GM13977 (cell line): ENCODE measurements at regions not wholly inside any gene's neighbourhood (a gene's known extent, or its start where the extent isn't known, plus 50 kb on each side); places are given as distances from the start of the nearest gene placed in this dataset.

Source experiments
- DNase-seq: peaks from one replicate; pipeline ENCODE4 v3.0.0; 2012; ENCODE audit warnings: low spot score
- in situ Hi-C: fragments of 300-500 bp; cut with MboI; formaldehyde crosslinking; loops from one replicate; pipeline ENCODE4 v1.12.0; 2022; ENCODE audit warnings: low sequenced_read_pairs, low pct_unique_long_range_greater_than_20kb, mixed read lengths, inconsistent platforms; ENCODE audit not compliant: unreplicated experiment
- TF ChIP-seq, protein P1 (sequence below): IDR thresholded peaks from 2 replicates; pipeline ENCODE4 v1.5.1; 2012; ENCODE audit warnings: mild to moderate bottlenecking, control low read depth; ENCODE audit not compliant: insufficient read depth; ENCODE audit errors: extremely low read depth, missing control alignments

DNA sequence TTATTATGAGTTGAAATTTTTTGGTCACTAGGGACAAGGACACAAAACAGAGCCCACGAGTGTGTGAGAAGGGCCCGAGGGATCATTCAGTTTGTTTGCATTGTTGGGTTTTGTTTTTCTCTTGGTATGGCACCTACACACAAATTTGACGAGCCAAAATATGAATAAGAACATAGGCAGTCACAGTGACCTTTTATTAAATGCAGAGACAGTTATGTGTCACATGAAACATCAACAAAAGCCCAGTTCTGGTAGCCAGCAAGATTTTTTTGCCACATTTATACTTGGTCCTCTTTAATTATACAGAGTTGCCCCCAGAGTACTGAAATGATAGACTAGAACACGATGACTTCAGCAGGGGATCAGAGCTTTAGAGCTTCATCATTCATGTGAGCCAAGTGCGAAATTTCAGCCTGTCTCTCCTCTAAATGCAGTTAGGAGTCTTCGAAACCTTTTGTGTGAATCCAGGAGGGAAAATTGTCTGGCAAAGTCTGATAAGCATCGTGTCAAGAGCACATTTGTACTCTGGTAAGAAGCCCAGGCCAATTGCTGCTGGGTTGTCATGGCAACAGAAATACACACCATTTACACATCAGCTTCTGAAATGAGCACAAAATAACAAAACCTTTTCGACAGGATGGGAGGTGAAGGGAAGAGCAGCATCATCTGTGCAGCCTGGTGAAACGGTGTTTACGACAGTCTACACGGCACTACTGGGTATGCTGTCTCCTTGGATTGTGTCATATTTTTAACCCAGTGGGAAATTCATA, 79.2 kb upstream of the RIPOR2 start:
- TF ChIP-seq, protein P1, sequence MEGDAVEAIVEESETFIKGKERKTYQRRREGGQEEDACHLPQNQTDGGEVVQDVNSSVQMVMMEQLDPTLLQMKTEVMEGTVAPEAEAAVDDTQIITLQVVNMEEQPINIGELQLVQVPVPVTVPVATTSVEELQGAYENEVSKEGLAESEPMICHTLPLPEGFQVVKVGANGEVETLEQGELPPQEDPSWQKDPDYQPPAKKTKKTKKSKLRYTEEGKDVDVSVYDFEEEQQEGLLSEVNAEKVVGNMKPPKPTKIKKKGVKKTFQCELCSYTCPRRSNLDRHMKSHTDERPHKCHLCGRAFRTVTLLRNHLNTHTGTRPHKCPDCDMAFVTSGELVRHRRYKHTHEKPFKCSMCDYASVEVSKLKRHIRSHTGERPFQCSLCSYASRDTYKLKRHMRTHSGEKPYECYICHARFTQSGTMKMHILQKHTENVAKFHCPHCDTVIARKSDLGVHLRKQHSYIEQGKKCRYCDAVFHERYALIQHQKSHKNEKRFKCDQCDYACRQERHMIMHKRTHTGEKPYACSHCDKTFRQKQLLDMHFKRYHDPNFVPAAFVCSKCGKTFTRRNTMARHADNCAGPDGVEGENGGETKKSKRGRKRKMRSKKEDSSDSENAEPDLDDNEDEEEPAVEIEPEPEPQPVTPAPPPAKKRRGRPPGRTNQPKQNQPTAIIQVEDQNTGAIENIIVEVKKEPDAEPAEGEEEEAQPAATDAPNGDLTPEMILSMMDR = no peak
- in situ Hi-C loops = loop anchor here (10.0 to 25.0 kb wide), 2 partner anchors 160 to 303 kb away; partner anchors contain the start of gene C6orf62
- no peak for DNase-seq

GRCh38 chr6:25016014-25016720, 80.4 kb upstream of the RIPOR2 start:
- DNase-seq = no peak
- TF ChIP-seq, protein P1 = no peak
- in situ Hi-C loops = loop anchor here (10.0 to 25.0 kb wide), 2 partner anchors 161 to 304 kb away; partner anchors contain the start of gene C6orf62

DNA sequence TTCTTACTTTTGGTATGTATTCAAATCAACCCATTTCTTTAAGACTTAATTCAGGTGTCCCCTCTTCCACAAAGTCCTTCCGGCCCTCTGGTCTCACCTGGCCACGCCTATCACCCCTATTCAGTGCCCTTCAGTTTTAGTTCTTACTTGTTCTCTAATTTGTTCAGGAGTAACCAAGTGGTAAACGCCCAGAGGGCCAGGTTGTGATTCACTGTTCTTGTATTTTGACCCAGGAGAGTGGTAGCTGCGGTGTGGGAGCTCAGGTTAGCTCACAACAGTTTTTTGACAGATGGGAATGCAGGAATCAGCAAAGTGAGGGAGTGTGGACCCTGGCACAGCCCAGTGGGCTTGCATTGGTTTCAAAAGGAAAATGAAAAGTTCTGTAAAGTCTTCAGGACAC, 81.7 kb upstream of the RIPOR2 start:
- TF ChIP-seq, protein P1 = no peak
- in situ Hi-C loops = loop anchor here (10.0 to 25.0 kb wide), 2 partner anchors 163 to 305 kb away; partner anchors contain the start of gene C6orf62

GRCh38 chr6:25017932-25018567, 82.3 kb upstream of the RIPOR2 start:
- TF ChIP-seq, protein P1 = peak; percentile 81
- DNase-seq = peak; percentile 64
- in situ Hi-C loops = loop anchor here (10.0 to 25.0 kb wide), 2 partner anchors 163 to 306 kb away; partner anchors contain the start of gene C6orf62

More for the DNA sequence above, 81.7 kb upstream of the RIPOR2 start:
- DNase-seq = no peak

DNA sequence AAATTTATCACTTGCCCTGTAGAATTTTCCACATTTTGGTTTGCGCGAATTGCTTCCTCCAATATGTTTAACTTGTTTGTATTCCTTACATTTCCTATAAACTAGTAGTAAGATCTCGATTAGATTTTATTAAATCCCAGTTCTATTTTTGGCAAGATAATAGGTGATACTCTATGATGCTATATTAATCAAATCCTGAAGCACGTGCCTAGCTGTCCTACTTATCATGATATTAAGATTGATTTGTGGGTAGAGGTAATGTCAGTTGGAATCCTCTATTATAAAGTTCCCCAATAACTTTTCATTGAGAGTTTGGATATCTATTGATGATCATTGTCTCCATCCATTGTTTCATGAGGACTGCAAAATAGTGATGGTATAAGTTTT, 82.8 kb upstream of the RIPOR2 start:
- TF ChIP-seq, protein P1 = no peak
- DNase-seq = no peak
- in situ Hi-C loops = loop anchor here (10.0 to 25.0 kb wide), 2 partner anchors 164 to 306 kb away; partner anchors contain the start of gene C6orf62

DNA sequence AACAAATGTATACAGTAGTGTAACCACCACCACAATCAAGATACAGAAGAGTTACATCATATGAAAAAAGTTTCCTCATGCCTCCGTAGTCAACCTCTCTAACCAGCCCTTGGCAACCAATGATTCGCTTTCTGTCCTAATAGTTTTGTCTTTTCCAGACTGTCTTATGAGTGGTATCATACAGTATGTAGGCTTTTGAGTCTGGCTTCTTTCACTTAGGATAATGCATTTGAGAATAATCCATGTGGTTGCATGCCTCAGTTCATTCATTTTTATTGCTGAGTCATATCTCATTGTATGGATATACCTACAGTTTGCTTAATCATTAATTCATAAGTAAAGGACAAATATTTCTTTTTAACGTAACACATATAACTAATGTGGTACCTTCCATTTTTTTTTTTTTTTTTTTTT, 86.4 kb upstream of the RIPOR2 start:
- no peak for DNase-seq
- in situ Hi-C loops = loop anchor here (25.0 kb wide), 1 partner anchor 310 kb away; the partner anchor contains the start of gene C6orf62
- TF ChIP-seq, protein P1 = no peak
